ENCODE measurements at regions not wholly inside any gene's neighbourhood (a gene's known extent, or its start where the extent isn't known, plus 50 kb on each side); places are given as distances from the start of the nearest gene placed in this dataset.
"Not testable (repeated sequence)": the region's sequence is repeated elsewhere in the genome, so short reads cannot be mapped to it uniquely, and the experiment has no call there.

GRCh38 chr6:44723439-44724197 is 336.1 kb downstream of the CDC5L start:
- DNase-seq = no peak

- DNase-seq = no peak
These were observed 337.6 kb downstream of the CDC5L start for GRCh38 chr6:44725070-44725469.

DNA sequence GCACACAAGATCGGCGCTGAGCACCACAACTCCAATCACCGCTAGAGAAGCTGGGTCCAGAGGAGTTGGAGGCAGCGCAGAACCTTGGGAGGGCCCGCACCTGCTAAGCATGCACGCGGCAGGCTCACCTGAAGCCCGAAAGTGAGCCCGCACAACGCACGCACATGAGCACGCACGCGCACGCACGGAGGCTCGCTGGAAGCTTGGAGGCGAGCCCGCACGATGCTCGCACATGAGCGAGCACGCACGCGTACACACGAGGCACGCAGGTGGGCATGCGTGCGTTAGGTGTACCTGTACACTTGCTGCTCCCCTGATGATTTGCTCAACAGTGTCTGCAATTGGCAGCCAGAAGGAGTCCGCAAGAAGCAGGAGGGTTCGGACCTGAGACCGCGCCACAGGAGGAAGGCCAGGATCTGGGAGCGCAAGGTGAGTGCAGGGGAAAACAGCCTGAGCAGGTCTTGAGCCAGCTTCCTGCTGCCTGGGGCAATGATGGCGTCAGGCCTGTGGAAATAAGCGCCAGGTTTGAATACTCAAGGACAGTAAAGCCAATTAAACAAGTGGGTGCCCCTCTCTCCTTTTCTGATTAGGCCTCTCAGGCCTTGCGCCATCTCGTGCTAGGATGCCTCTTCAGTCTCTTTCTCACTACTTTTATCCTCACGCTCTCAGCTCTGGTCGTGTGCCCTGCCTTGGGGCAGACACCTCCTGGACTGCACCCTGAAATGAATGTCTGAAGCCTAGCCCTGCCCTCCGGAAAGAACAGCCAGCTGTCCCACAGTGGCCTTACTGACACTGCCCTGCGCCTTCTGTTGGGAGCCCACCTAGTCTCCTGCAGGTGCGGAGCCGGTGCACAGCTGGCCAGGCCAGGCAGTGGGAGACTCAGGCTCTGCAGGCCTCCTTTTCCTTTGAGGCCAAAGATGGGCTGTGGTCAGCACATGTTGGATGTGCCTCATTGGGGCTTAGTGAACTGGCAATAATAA is 340.4 kb downstream of the CDC5L start:
- no peak for DNase-seq

DNA sequence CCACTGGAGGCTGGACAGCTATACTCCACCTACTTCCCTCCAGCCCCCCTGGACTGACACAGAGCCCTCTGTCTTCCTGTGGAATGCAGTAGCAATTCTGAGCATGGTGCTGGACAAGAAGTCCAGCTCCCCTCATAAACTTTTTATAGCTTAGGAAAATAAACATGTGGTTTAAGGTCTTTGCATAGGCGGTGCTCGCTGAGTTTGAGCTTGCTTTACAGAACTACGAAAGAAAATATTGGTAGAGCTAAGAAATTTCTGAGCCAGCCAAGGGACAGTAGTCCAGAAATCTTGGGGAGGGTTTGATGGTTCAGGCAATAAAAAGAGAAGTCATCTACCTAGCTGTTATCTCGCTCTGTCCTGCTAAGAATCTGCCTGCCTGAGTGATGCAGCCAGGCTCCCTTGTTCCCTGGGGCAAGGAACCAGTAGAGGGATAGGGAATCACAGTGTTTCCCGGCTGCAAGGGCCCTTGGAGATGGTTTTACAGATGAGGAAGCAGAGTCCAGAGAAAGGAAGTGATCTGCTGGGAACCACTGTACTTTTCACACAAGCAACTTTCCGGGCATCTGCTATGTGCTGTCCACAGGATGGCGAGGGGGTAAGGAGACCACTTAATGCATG is 343.4 kb downstream of the CDC5L start:
- DNase-seq = no peak

GRCh38 chr6:44731485-44732095 is 344.1 kb downstream of the CDC5L start:
- no peak for DNase-seq

- DNase-seq = no peak
These were observed 344.7 kb downstream of the CDC5L start for GRCh38 chr6:44732243-44732642.

DNA sequence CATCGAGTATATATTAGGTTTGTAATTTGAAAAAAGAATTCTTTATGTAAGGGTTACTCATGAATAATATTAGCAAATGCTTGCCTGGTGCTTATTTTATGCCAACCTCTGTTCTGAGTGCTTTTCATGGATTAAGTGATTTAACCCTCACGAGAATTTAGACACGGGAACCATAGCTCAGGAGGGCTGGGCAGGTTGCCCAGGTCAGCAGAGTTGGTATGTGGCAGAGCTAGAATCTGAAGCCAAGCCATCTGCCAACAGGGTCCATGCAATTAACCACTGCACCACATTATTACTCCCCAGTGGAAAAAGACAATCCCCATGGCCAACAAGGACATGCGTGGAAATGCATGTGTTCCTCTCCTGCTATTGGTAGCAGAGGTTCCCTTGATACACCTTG is 345.6 kb downstream of the CDC5L start:
- DNase-seq = no peak

DNA sequence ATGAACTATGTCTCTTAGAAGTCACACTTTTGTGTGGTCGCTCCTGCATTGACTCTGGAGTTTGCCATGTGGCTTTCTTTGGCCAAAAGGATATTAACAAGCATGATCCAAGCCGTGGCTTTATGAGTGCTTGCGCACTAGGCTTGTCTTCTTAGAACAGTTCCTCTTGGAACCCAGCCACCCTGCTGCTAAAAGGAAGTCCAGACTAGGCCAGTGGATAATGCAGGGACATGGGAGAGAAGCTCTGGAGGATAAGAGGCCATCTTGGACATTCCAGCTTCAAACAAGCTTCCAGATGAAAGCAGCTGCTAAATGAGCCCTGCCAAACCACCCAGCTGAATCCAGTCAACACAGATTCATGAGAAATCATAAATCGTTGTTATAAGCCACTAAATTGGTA is 346.4 kb downstream of the CDC5L start:
- DNase-seq = no peak

- no peak for DNase-seq
These were observed 347.6 kb downstream of the CDC5L start for GRCh38 chr6:44734886-44735629.

GRCh38 chr6:44735630-44735963 is 348.1 kb downstream of the CDC5L start:
- no peak for DNase-seq

DNA sequence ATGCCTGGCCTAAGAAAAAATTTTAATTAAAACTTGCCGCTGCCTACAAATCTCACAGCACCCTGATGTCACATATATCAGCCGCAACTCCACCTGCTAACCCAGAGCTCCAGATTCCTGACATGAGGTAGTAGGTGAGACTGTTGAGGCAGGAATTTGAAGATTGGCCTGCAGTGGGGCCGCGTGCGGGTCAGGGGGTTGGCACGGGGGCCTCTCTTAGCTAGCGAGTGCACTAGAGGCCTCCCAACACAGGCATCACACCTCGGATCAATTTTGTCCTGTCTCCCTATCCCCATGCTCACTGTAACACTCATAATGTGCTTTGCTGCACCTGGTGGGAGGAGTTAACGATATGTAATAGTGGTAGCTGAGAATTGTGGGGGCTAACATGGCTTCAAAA is 349.8 kb downstream of the CDC5L start:
- DNase-seq = no peak

GRCh38 chr6:44737829-44738528 is 350.5 kb downstream of the CDC5L start:
- DNase-seq = no peak

DNA sequence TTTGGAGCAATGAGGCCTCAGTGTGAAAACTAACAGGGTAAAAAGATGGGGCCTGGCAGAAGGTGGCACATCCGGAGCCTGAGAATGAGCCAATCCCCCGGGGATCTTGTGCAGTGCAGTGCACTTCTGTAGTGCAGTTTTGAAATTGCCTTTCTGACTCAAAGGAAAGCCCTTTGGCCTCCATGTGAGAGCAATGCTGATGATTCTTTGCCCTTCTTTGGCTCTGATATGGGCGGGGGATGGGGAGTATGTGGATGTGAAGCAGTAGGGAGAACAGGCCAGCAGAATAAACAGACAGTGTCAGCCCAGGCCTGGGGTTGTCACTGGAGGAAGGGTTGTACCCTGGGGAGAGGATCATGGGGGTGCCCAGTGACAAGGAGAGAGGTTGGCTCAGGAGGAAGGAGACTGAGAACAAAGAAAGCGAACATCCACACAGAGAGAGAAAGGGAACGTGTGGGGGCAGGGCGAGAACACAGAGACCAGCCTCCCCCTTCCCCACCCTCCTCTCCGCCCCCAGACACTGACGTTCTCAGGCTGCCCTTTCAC is 351.2 kb downstream of the CDC5L start:
- DNase-seq = no peak

DNA sequence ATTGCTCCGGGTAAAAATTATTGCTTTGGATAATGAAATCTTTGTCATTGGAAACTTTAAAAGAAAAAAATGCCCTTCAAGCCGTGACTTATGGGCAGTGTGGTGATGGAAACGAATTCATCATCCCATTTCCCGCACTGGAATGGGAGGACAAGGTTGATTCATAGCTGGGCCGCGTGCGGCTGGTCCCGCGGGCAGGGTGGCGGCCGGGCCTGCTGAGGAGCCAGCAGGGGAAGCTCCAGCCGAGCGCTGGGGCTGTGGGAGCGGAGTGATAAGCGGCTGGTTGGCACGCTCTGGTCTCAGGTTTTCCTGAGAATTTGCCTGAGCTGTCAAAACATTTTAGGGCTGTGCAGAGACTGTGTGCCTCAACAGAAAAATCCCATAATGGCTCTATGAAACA is 351.7 kb downstream of the CDC5L start:
- no peak for DNase-seq

DNA sequence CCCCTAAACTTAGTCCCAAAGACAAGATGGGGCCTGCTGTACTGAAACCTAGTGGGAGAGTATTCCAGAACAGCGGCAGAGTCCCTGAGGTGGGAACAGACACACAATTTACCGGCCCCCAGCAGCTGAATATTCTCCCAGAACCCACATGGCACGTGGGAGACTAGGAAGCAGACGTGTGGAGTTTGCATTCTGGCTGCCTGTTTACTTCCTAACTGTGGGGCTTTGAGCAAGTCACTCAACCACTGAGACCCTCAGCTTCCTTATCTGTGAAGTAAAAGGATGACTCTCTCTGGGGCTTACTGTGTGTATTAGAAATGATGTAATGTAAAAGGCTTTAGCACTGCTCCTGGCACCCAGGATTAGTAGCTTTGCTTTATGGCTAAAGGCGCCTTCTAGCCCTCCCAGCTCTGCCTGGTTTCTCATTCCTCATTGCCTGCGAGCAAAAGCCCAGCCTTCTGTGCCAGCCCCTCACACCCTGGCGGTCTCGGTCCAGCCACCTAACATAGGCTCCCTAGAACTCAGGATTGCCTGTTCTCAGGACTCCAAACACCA is 353.1 kb downstream of the CDC5L start:
- no peak for DNase-seq

- no peak for DNase-seq
These were observed 354.7 kb downstream of the CDC5L start for GRCh38 chr6:44742201-44742600.

DNA sequence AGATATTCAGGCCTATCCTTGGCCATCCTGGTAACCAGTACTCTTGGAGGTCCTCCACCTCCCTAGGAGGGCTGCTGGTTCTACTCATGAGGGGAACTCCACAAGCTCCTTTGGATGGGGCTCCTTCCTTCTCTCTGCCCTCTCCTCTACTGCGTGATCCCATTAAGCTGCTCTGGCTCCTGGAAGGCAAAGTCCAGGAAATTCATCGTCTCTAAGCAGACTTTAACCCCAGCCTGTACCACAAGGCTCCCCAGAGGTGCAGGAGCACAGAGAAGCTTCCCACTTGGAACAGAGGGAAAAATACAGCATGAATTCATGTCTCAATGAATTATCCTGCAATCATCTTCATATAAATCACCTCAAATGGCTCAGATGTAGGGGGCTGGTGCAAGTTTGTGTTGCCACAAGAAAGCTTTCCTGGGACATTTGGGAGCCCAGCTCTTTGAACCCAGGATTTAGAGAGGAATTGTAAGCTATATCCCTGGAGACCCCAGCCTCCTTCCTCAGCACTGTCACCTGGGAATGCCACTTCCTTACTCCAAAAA is 355.4 kb downstream of the CDC5L start:
- DNase-seq = no peak

DNA sequence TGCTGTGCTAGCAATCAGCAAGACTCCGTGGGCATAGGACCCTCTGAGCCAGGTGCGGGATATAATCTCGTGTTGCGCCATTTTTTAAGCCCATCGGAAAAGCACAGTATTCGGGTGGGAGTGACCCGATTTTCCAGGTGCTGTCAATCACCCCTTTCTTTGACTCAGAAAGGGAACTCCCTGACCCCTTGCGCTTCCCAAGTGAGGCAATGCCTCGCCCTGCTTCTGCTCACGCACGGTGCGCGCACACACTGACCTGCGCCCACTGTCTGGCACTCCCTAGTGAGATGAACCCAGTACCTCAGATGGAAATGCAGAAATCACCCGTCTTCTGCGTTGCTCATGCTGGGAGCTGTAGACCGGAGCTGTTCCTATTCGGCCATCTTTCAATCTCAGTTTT is 372.6 kb downstream of the CDC5L start:
- DNase-seq = not testable (repeated sequence)

DNA sequence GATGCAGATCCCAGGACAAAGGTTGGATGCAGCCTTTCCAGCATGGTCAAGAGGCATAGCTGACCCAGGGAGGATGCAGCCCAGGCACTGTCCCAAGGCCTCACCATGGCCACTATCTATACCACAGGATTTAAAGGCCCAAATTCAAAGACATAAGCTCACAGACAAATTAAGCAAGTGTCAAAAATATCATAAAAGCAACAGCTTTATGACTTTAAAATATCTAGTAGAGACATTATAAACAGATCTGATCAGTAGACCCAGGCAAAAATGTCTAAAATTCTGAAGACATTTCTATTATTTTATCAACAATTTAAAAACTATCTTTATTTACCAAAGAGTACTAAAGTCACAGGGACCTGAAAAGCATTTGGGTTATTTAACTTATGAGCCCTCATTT is 373.5 kb downstream of the CDC5L start:
- no peak for DNase-seq

- no peak for DNase-seq
These were observed 375.0 kb downstream of the CDC5L start for GRCh38 chr6:44762496-44762895.
